HG02885 (cell line): ENCODE measurements at regions not wholly inside any gene's neighbourhood (a gene's known extent, or its start where the extent isn't known, plus 50 kb on each side); places are given as distances from the start of the nearest gene placed in this dataset.
"Not testable (repeated sequence)": the region's sequence is repeated elsewhere in the genome, so short reads cannot be mapped to it uniquely, and the experiment has no call there.

Experiments
- ATAC-seq: cut with Tn5 transposase; IDR thresholded peaks from one replicate; pipeline ENCODE4 v1.9.1; 2021; ENCODE audit warnings: mild to moderate bottlenecking; ENCODE audit not compliant: unreplicated experiment, poor library complexity

- no peak for ATAC-seq
Observed at GRCh38 chr13:68708336-68708908, 1399.2 kb upstream of the ATXN8OS start.

- ATAC-seq: not testable (repeated sequence)
Observed at GRCh38 chr13:68706044-68706443, 1401.6 kb upstream of the ATXN8OS start.

- no peak for ATAC-seq
Observed at GRCh38 chr13:68697551-68697950, 1410.1 kb upstream of the ATXN8OS start.

- no peak for ATAC-seq
Observed at GRCh38 chr13:68696907-68697306, 1410.7 kb upstream of the ATXN8OS start.

- ATAC-seq: no peak
Observed at GRCh38 chr13:68692049-68692448, 1415.6 kb upstream of the ATXN8OS start.

- no peak for ATAC-seq
Observed at GRCh38 chr13:68690567-68690966, 1417.1 kb upstream of the ATXN8OS start.

GRCh38 chr13:68676513-68677115 is 1431.0 kb upstream of the ATXN8OS start:
- ATAC-seq: no peak

GRCh38 chr13:68675209-68675608 is 1432.4 kb upstream of the ATXN8OS start:
- ATAC-seq: no peak

- ATAC-seq: no peak
Observed at GRCh38 chr13:68667863-68668262, 1437.7 kb upstream of the PCDH9 start.

- no peak for ATAC-seq
Observed at GRCh38 chr13:68666774-68667397, 1436.8 kb upstream of the PCDH9 start.

- ATAC-seq: no peak
Observed at GRCh38 chr13:68645814-68646213, 1415.7 kb upstream of the PCDH9 start.

GRCh38 chr13:68644611-68645010 is 1414.5 kb upstream of the PCDH9 start:
- no peak for ATAC-seq

- no peak for ATAC-seq
Observed at GRCh38 chr13:68636784-68637183, 1406.6 kb upstream of the PCDH9 start.

- ATAC-seq: no peak
Observed at GRCh38 chr13:68628994-68629393, 1398.9 kb upstream of the PCDH9 start.

- ATAC-seq: no peak
Observed at GRCh38 chr13:68627379-68627778, 1397.2 kb upstream of the PCDH9 start.

- ATAC-seq: no peak
Observed at GRCh38 chr13:68616600-68617222, 1386.6 kb upstream of the PCDH9 start.

GRCh38 chr13:68609661-68610060 is 1379.5 kb upstream of the PCDH9 start:
- ATAC-seq: no peak

GRCh38 chr13:68608147-68608546 is 1378.0 kb upstream of the PCDH9 start:
- ATAC-seq: no peak

- no peak for ATAC-seq
Observed at GRCh38 chr13:68597641-68598040, 1367.5 kb upstream of the PCDH9 start.

GRCh38 chr13:68588623-68589022 is 1358.5 kb upstream of the PCDH9 start:
- peak; percentile 100 for ATAC-seq

GRCh38 chr13:68584776-68585175 is 1354.6 kb upstream of the PCDH9 start:
- ATAC-seq: no peak
